Neural progenitor cell (in vitro differentiated cells): ENCODE measurements at regions not wholly inside any gene's neighbourhood (a gene's known extent, or its start where the extent isn't known, plus 50 kb on each side); places are given as distances from the start of the nearest gene placed in this dataset.

Experiments used
- EZH2 ChIP-seq: fragments of 200-600 bp; sonication (generic); IDR thresholded peaks from 2 replicates; pipeline ENCODE4 v1.6.1; 2017; ENCODE audit warnings: antibody characterized with exemption, mild to moderate bottlenecking, moderate library complexity
- TF ChIP-seq, protein P1 (sequence below): fragments of 200-600 bp; sonication (generic); IDR thresholded peaks from 2 replicates; pipeline ENCODE4 v1.5.1; 2017; ENCODE audit warnings: antibody characterized with exemption, mild to moderate bottlenecking

- TF ChIP-seq, protein P1, sequence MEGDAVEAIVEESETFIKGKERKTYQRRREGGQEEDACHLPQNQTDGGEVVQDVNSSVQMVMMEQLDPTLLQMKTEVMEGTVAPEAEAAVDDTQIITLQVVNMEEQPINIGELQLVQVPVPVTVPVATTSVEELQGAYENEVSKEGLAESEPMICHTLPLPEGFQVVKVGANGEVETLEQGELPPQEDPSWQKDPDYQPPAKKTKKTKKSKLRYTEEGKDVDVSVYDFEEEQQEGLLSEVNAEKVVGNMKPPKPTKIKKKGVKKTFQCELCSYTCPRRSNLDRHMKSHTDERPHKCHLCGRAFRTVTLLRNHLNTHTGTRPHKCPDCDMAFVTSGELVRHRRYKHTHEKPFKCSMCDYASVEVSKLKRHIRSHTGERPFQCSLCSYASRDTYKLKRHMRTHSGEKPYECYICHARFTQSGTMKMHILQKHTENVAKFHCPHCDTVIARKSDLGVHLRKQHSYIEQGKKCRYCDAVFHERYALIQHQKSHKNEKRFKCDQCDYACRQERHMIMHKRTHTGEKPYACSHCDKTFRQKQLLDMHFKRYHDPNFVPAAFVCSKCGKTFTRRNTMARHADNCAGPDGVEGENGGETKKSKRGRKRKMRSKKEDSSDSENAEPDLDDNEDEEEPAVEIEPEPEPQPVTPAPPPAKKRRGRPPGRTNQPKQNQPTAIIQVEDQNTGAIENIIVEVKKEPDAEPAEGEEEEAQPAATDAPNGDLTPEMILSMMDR: no peak
- no peak for TF ChIP-seq EZH2
These were observed 222.8 kb downstream of the ARL4C start for GRCh38 chr2:234273887-234274584.
